K562 (cell line): ENCODE measurements at regions not wholly inside any gene's neighbourhood (a gene's known extent, or its start where the extent isn't known, plus 50 kb on each side); places are given as distances from the start of the nearest gene placed in this dataset.

Experiments used
- CTCF ChIP-seq, 3 experiments: IDR thresholded peaks in 2 of 3; conservative IDR thresholded peaks in 1 of 3; 2 replicates each; pipeline ENCODE4 v1.5.1; 2011 to 2012; ENCODE audit warnings: low read length in 3 of 3, mild to moderate bottlenecking in 3 of 3, control low read depth in 2 of 3, improper control_type of control experiment in 1 of 3, inconsistent platforms in 1 of 3, low read depth in 1 of 3, mixed read lengths in 1 of 3, moderate library complexity in 1 of 3; ENCODE audit not compliant: insufficient read depth in 2 of 3
- GTF3C2 ChIP-seq: IDR thresholded peaks from 3 replicates; pipeline ENCODE4 v1.6.1; 2011; ENCODE audit warnings: borderline replicate concordance, mild to moderate bottlenecking, moderate library complexity; ENCODE audit not compliant: insufficient read length; ENCODE audit errors: extremely low read depth
- KLF1 ChIP-seq: fragments of 450-650 bp; IDR thresholded peaks from 2 replicates; pipeline ENCODE4 v1.6.1; 2016; ENCODE audit warnings: missing genetic modification characterization, missing compliant biosample characterization
- YY1 ChIP-seq, 3 experiments: IDR thresholded peaks; 2 replicates each; pipeline ENCODE4 v1.6.1; 2011; ENCODE audit warnings: low read length in 2 of 3, mild to moderate bottlenecking in 2 of 3, moderate library complexity in 2 of 3, borderline replicate concordance in 1 of 3, control low read depth in 1 of 3, low read depth in 1 of 3; ENCODE audit not compliant: insufficient read depth in 3 of 3, insufficient replicate concordance in 2 of 3, control insufficient read depth in 1 of 3, insufficient read length in 1 of 3; ENCODE audit errors: extremely low read depth in 1 of 3
- ZBTB17 ChIP-seq: fragments of 450-650 bp; formaldehyde crosslinking; IDR thresholded peaks from 2 replicates; pipeline ENCODE4 v1.4.0; 2020; ENCODE audit warnings: mild to moderate bottlenecking
- ZFX ChIP-seq: sonication (generic); formaldehyde crosslinking; IDR thresholded peaks from 2 replicates; pipeline ENCODE4 v1.8.0; 2022; ENCODE audit warnings: mild to moderate bottlenecking, missing genetic modification reagents, moderate library complexity
- ZZZ3 ChIP-seq: fragments of 450-650 bp; IDR thresholded peaks from 2 replicates; pipeline ENCODE4 v1.6.1; 2016; ENCODE audit warnings: antibody characterized with exemption, mild to moderate bottlenecking, moderate library complexity

GRCh38 chr17:70519300-70519699, 350.0 kb downstream of the KCNJ2 start:
- TF ChIP-seq YY1 (IDR thresholded peaks at IDR 0.05; ENCODE audit: borderline replicate concordance in 1 of 3, control insufficient read depth in 1 of 3, extremely low read depth in 1 of 3, insufficient read depth in 3 of 3, insufficient read length in 1 of 3, insufficient replicate concordance in 2 of 3, low read depth in 1 of 3, low read length in 2 of 3) (no peak), ZBTB17 (no peak), ZZZ3 (no peak), KLF1 (tag) (no peak), CTCF (IDR thresholded peaks at IDR 0.05 in 2 of 3, conservative IDR thresholded peaks at IDR 0.05 in 1 of 3; ENCODE audit: insufficient read depth in 2 of 3, low read depth in 1 of 3, low read length in 3 of 3) (no peak), GTF3C2 (no peak), ZFX (no peak)
